ENCODE measurements at regions not wholly inside any gene's neighbourhood (a gene's known extent, or its start where the extent isn't known, plus 50 kb on each side); places are given as distances from the start of the nearest gene placed in this dataset.

DNA sequence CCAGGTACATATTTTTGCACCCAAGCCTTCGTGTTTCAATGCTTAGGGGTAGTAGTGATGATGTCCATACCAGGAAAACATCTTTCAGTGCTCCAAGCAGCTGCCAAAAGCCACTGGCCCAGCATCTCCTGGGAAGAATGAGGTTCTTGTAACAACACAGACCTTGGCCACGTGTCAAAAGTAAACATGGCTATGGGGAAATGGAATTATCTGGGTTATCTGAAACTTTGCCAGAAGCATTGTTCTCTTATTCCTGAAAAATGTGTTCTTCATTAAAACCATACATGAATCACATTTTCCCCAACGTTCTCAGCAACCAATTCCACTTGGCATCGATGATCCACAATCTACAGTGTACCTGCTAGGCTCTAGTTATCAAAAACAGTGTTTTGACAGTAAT is 524.2 kb upstream of the EEF2KMT start:
- H3K36me3 Mint-ChIP-seq, result no peaks in the 10 kb centered on the region
- ChIA-PET CTCF (ENCODE audit: partially characterized antibody) (no interaction called here), POLR2A (ENCODE audit: partially characterized antibody) (no interaction called here)
- no peaks in the 10 kb centered on the region for H3K4me1 Mint-ChIP-seq
- DNase-seq, result no peak
- Histone ChIP-seq H3K36me3 (ENCODE audit: insufficient read depth, low read length) (no peaks in the 10 kb centered on the region), H3K4me3 (ENCODE audit: low read length in 2 of 2) (no peak overlapping the region), H3K27me3 (ENCODE audit: insufficient read depth, low read length) (no peaks in the 10 kb centered on the region), H3K9me3 (ENCODE audit: control insufficient read depth in 1 of 2, low read length in 2 of 2) (no peaks in the 10 kb centered on the region), H3K27ac (ENCODE audit: low read depth, low read length) (no peak overlapping the region), H3K4me1 (ENCODE audit: insufficient read depth, low read length) (no peaks in the 10 kb centered on the region)
- peaks cover 0 to 23% (median 8%) of the 10 kb centered on the region in 8 donors for H3K9me3 Mint-ChIP-seq
- H3K27ac Mint-ChIP-seq, result no peak overlapping the region
- peaks cover 6 to 8% of the 10 kb centered on the region in 2 donors for H3K27me3 Mint-ChIP-seq
- H3K4me3 Mint-ChIP-seq, result no peak overlapping the region
- intact Hi-C loops (cut with micrococcal nuclease), result no loop called here

DNA sequence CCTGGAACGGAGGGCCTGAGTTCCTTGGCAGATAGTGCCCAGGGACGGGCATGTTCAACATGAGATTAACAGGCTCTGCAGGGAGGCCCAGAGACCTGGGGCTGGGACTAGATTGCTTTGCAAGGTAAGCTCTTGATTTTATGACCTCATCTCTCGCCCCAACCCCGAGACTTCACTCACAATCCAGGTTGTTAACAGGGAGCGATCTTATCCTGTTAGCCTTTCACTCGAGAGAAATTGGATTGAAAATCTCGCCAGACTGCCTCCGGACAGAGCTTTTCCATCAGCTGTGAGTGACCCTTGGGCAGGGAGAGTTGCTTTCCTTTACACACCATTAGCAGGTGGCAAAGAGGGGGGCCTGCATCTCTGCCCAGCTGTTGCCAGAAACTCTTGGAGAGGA is 521.7 kb upstream of the EEF2KMT start:
- H3K36me3 Mint-ChIP-seq, result no peaks in the 10 kb centered on the region
- DNase-seq, result no peak
- Histone ChIP-seq H3K4me1 (ENCODE audit: insufficient read depth, low read length) (no peaks in the 10 kb centered on the region), H3K27me3 (ENCODE audit: insufficient read depth, low read length) (no peaks in the 10 kb centered on the region), H3K36me3 (ENCODE audit: insufficient read depth, low read length) (no peaks in the 10 kb centered on the region), H3K4me3 (ENCODE audit: low read length in 2 of 2) (no peak overlapping the region), H3K9me3 (ENCODE audit: control insufficient read depth in 1 of 2, low read length in 2 of 2) (no peaks in the 10 kb centered on the region), H3K27ac (ENCODE audit: low read depth, low read length) (no peak overlapping the region)
- peaks cover 6 to 8% of the 10 kb centered on the region in 2 donors for H3K27me3 Mint-ChIP-seq
- H3K27ac Mint-ChIP-seq, result no peak overlapping the region
- ChIA-PET POLR2A (ENCODE audit: partially characterized antibody) (no interaction called here), CTCF (ENCODE audit: partially characterized antibody) (no interaction called here)
- intact Hi-C loops (cut with micrococcal nuclease), result no loop called here
- no peak overlapping the region for H3K4me3 Mint-ChIP-seq
- H3K4me1 Mint-ChIP-seq, result peaks cover 0 to 5% (median under 1%) of the 10 kb centered on the region in 4 donors
- peaks cover 0 to 7% (median 2%) of the 10 kb centered on the region in 8 donors for H3K9me3 Mint-ChIP-seq

- Histone ChIP-seq H3K27ac (ENCODE audit: low read depth, low read length) (no peak overlapping the region), H3K36me3 (ENCODE audit: insufficient read depth, low read length) (no peaks in the 10 kb centered on the region), H3K4me1 (ENCODE audit: insufficient read depth, low read length) (no peaks in the 10 kb centered on the region), H3K4me3 (ENCODE audit: low read length in 2 of 2) (no peak overlapping the region), H3K27me3 (ENCODE audit: insufficient read depth, low read length) (no peaks in the 10 kb centered on the region), H3K9me3 (ENCODE audit: control insufficient read depth in 1 of 2, low read length in 2 of 2) (no peaks in the 10 kb centered on the region)
- H3K27ac Mint-ChIP-seq, result no peak overlapping the region
- H3K4me1 Mint-ChIP-seq, result peaks cover 0 to 5% (median under 1%) of the 10 kb centered on the region in 4 donors
- ChIA-PET POLR2A (ENCODE audit: partially characterized antibody) (no interaction called here), CTCF (ENCODE audit: partially characterized antibody) (interaction anchor here (1.8 kb wide), 1 partner anchor 15 kb away, joined by 3 read pairs; no protein-coding TSS in a partner anchor)
- peaks cover 0 to 6% (median 2%) of the 10 kb centered on the region in 8 donors for H3K9me3 Mint-ChIP-seq
- H3K4me3 Mint-ChIP-seq, result no peak overlapping the region
- H3K27me3 Mint-ChIP-seq, result peaks cover 6 to 8% of the 10 kb centered on the region in 2 donors
- no peaks in the 10 kb centered on the region for H3K36me3 Mint-ChIP-seq
- no peak for DNase-seq
- intact Hi-C loops (cut with micrococcal nuclease), result no loop called here
Measured at GRCh38 chr16:5616841-5617240, 519.2 kb upstream of the EEF2KMT start.

DNA sequence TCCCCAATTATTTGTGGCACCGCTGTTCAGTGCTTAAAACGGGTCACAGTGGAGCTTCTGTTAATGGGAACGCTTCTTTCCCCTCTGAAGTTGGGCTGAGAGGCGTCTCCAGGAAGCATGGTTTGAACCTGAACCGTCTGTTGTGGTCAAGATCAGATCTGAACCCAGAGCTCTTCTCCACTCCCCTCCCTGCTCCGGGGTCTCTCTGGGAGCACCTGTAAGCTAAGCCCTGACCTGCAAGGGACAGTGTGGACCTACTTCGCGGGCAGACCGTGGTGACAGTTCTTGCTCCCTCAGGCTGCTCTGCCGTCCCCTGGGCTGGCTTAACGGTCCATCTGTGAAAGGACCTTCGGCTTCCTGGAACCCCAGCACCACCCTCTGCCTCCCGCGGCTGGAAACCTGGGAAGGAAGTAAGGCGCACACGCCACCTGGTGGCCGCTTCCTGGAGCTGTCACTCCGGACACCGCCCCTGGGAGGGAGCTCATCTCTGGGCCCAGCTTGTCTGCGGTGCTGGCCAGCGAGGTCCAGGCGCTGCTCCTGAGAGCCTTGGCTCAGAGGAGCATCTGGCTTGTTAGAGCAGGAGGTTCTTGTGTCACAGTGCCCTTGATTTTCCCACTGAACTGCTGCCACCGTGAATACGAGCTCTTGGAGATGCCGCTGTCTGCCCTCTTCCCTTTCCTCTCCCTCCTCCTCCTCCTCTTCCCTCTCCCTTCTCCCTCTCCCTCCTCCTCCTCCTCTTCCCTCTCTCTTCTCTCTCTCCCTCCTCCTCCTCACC is 518.5 kb upstream of the EEF2KMT start:
- ChIA-PET CTCF (ENCODE audit: partially characterized antibody) (interaction anchor here (1.0 to 1.8 kb wide), 3 partner anchors 15 to 58 kb away, joined by 3 to 5 read pairs (median 3); no protein-coding TSS in a partner anchor), POLR2A (ENCODE audit: partially characterized antibody) (no interaction called here)
- no peak overlapping the region for H3K27ac Mint-ChIP-seq
- DNase-seq, result no peak
- Histone ChIP-seq H3K4me1 (ENCODE audit: insufficient read depth, low read length) (no peaks in the 10 kb centered on the region), H3K27me3 (ENCODE audit: insufficient read depth, low read length) (no peaks in the 10 kb centered on the region), H3K36me3 (ENCODE audit: insufficient read depth, low read length) (no peaks in the 10 kb centered on the region), H3K4me3 (ENCODE audit: low read length in 2 of 2) (no peak overlapping the region), H3K27ac (ENCODE audit: low read depth, low read length) (no peak overlapping the region), H3K9me3 (ENCODE audit: control insufficient read depth in 1 of 2, low read length in 2 of 2) (no peaks in the 10 kb centered on the region)
- no peak overlapping the region for H3K4me3 Mint-ChIP-seq
- no peaks in the 10 kb centered on the region for H3K36me3 Mint-ChIP-seq
- H3K27me3 Mint-ChIP-seq, result peaks cover 6 to 8% of the 10 kb centered on the region in 2 donors
- intact Hi-C loops (cut with micrococcal nuclease), result no loop called here
- peaks cover 0 to 5% (median under 1%) of the 10 kb centered on the region in 4 donors for H3K4me1 Mint-ChIP-seq
- peaks cover 0 to 10% (median 2%) of the 10 kb centered on the region in 8 donors for H3K9me3 Mint-ChIP-seq

GRCh38 chr16:5607169-5607568 is 509.6 kb upstream of the EEF2KMT start:
- Mint-ChIP-seq H3K27me3 (no peaks in the 10 kb centered on the region), H3K9me3 (peaks cover 0 to 8% (median 0%) of the 10 kb centered on the region in 8 donors), H3K4me1 (no peaks in the 10 kb centered on the region), H3K4me3 (no peak overlapping the region), H3K27ac (no peak overlapping the region), H3K36me3 (no peaks in the 10 kb centered on the region)
- no peak for DNase-seq
- no peak overlapping the region for H3K27ac ChIP-seq (ENCODE audit: low read depth, low read length)
- ChIA-PET CTCF (ENCODE audit: partially characterized antibody) (no interaction called here), POLR2A (ENCODE audit: partially characterized antibody) (no interaction called here)
- H3K36me3 ChIP-seq (ENCODE audit: insufficient read depth, low read length), result no peaks in the 10 kb centered on the region
- H3K9me3 ChIP-seq (ENCODE audit: control insufficient read depth in 1 of 2, low read length in 2 of 2), result no peaks in the 10 kb centered on the region
- no peak overlapping the region for H3K4me3 ChIP-seq (ENCODE audit: low read length in 2 of 2)
- H3K27me3 ChIP-seq (ENCODE audit: insufficient read depth, low read length), result no peaks in the 10 kb centered on the region
- intact Hi-C loops (cut with micrococcal nuclease), result no loop called here
- H3K4me1 ChIP-seq (ENCODE audit: insufficient read depth, low read length), result no peaks in the 10 kb centered on the region

DNA sequence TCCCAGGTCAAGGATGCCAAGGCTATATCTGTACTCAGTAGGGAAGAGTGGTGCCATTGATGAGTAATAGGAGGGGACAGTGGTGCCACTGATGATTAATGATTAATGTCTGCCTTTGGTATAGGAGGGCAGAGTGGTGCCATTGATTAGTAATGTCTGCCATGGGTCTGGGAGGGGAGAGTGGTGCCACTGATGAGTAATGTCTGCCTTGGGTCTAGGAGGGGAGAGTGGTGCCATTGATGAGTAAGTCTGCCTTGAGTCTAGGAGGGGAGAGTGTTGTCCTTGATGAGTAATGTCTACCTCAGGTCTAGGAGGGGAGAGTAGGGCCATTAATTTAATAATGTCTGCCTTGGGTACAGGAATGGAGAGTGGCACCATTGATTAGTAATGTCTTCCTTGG is 507.8 kb upstream of the EEF2KMT start:
- no peaks in the 10 kb centered on the region for H3K4me1 Mint-ChIP-seq
- H3K27ac Mint-ChIP-seq, result no peak overlapping the region
- Histone ChIP-seq H3K4me3 (ENCODE audit: low read length in 2 of 2) (no peak overlapping the region), H3K4me1 (ENCODE audit: insufficient read depth, low read length) (no peaks in the 10 kb centered on the region), H3K27me3 (ENCODE audit: insufficient read depth, low read length) (no peaks in the 10 kb centered on the region), H3K9me3 (ENCODE audit: control insufficient read depth in 1 of 2, low read length in 2 of 2) (no peaks in the 10 kb centered on the region), H3K27ac (ENCODE audit: low read depth, low read length) (no peak overlapping the region), H3K36me3 (ENCODE audit: insufficient read depth, low read length) (no peaks in the 10 kb centered on the region)
- peaks cover 0 to 13% (median 4%) of the 10 kb centered on the region in 8 donors for H3K9me3 Mint-ChIP-seq
- ChIA-PET POLR2A (ENCODE audit: partially characterized antibody) (no interaction called here), CTCF (ENCODE audit: partially characterized antibody) (no interaction called here)
- no peak for DNase-seq
- intact Hi-C loops (cut with micrococcal nuclease), result no loop called here
- H3K4me3 Mint-ChIP-seq, result no peak overlapping the region
- H3K27me3 Mint-ChIP-seq, result no peaks in the 10 kb centered on the region
- no peaks in the 10 kb centered on the region for H3K36me3 Mint-ChIP-seq

DNA sequence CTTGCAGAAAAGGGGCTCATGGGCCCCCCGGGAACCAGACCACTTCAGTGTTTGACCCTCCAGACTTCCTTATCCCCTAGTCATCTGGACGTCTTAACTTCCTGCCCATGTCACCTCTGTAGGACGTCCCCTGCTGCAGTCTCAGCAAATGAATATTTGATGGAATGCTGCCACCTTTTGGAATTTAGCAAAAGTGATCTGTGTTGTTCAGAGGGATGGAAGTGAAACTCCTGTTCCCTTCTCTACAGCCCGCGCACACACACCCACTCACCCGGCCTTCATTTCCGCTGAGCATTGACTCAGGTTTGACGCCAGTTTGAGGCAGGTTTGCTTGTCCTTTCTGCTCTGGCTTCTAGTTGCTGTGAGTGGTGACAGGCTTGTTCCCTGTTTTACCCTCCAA is 507.2 kb upstream of the EEF2KMT start:
- no peak overlapping the region for H3K4me3 ChIP-seq (ENCODE audit: low read length in 2 of 2)
- no peak overlapping the region for H3K27ac ChIP-seq (ENCODE audit: low read depth, low read length)
- H3K27me3 ChIP-seq (ENCODE audit: insufficient read depth, low read length), result no peaks in the 10 kb centered on the region
- ChIA-PET POLR2A (ENCODE audit: partially characterized antibody) (no interaction called here), CTCF (ENCODE audit: partially characterized antibody) (no interaction called here)
- Mint-ChIP-seq H3K9me3 (peaks cover 0 to 12% (median 4%) of the 10 kb centered on the region in 8 donors), H3K4me1 (no peaks in the 10 kb centered on the region), H3K36me3 (no peaks in the 10 kb centered on the region), H3K4me3 (no peak overlapping the region), H3K27me3 (no peaks in the 10 kb centered on the region), H3K27ac (no peak overlapping the region)
- DNase-seq, result no peak
- intact Hi-C loops (cut with micrococcal nuclease), result no loop called here
- H3K36me3 ChIP-seq (ENCODE audit: insufficient read depth, low read length), result no peaks in the 10 kb centered on the region
- no peaks in the 10 kb centered on the region for H3K4me1 ChIP-seq (ENCODE audit: insufficient read depth, low read length)
- H3K9me3 ChIP-seq (ENCODE audit: control insufficient read depth in 1 of 2, low read length in 2 of 2), result no peaks in the 10 kb centered on the region

Data from CD4-positive, alpha-beta memory T cell (primary cell).